HepG2 (cell line): ENCODE measurements at regions not wholly inside any gene's neighbourhood (a gene's known extent, or its start where the extent isn't known, plus 50 kb on each side); places are given as distances from the start of the nearest gene placed in this dataset.

ENCODE experiments used
- ATAC-seq: fragments of 200-7000 bp; cut with Tn5 transposase; 3 replicates; pipeline ENCODE4 v1.9.1; 2020; ENCODE audit warnings: mild to moderate bottlenecking, moderate library complexity
- BruUV-seq: library from RNA; stranded (reverse); fragments of 400-500 nt; replicated peaks from 2 replicates; lab custom pipeline; 2021; lab: Mats Ljungman, UMichigan
- CTCF ChIA-PET: fragments of 300-600 bp; formaldehyde crosslinking; extraction: SDS; loops from one replicate; lab custom pipeline; 2021; ENCODE audit warnings: low total read pairs, inconsistent platforms, low intra/inter-chr PET ratio; lab: Yijun Ruan, JAX
- POLR2A ChIA-PET: fragments of 350-600 bp; sonication (Branson Sonifier 250); formaldehyde crosslinking; loops from one replicate; lab custom pipeline; 2020; ENCODE audit warnings: antibody characterized with exemption, inconsistent platforms; lab: Yijun Ruan, JAX
- DNase-seq: peaks from one replicate; pipeline ENCODE4 v3.0.0-alpha.2; 2015; ENCODE audit warnings: low spot score
- FAIRE-seq: peaks from 3 replicates; lab custom pipeline; 2011; peaks lifted over from hg19 to GRCh38; lab: Jason Lieb, UNC
- H2AFZ ChIP-seq: one replicate; pipeline ENCODE4 v1.6.1; 2011; ENCODE audit warnings: low read length, inconsistent platforms
- H3K27ac ChIP-seq: fragments of 300-600 bp; 3 replicates; pipeline ENCODE4 v1.8.0; 2011; ENCODE audit warnings: mixed run types, mild to moderate bottlenecking, mixed read lengths, low read length, inconsistent platforms; ENCODE audit not compliant: insufficient read depth; ENCODE audit errors: extremely low read length
- H3K27me3 ChIP-seq, 2 experiments: fragments of 200-600 bp in 1 of 2; 2 replicates in 1 of 2; 3 replicates in 1 of 2; pipeline versions ENCODE4 v1.6.0 to v1.8.0; 2011; ENCODE audit warnings: low read length in 2 of 2, mild to moderate bottlenecking in 2 of 2, moderate library complexity in 2 of 2, inconsistent platforms in 1 of 2; ENCODE audit not compliant: insufficient read depth in 2 of 2, control insufficient read depth in 1 of 2
- H3K36me3 ChIP-seq, 2 experiments: fragments of 200-600 bp in 1 of 2; replicated peaks in 1 of 2; 2 replicates in 1 of 2; 3 replicates in 1 of 2; pipeline versions ENCODE4 v1.5.1 to v1.8.0; 2011; ENCODE audit warnings: low read length in 2 of 2, inconsistent platforms in 1 of 2; ENCODE audit not compliant: insufficient read depth in 2 of 2, control insufficient read depth in 1 of 2
- H3K4me1 ChIP-seq: 2 replicates; pipeline ENCODE4 v1.5.1; 2012; ENCODE audit warnings: low read length, inconsistent platforms; ENCODE audit not compliant: insufficient read depth
- H3K4me2 ChIP-seq: 2 replicates; pipeline ENCODE4 v1.6.0; 2011; ENCODE audit warnings: low read depth, low read length, inconsistent platforms
- H3K4me3 ChIP-seq, 3 experiments: fragments of 200-600 bp in 1 of 3; sonication (generic), shearing (Covaris generic) in 1 of 3; replicated peaks in 1 of 3; 2 replicates each; pipeline ENCODE4 v1.5.1; 2011 to 2016; ENCODE audit warnings: low read length in 3 of 3, inconsistent platforms in 2 of 3, low read depth in 2 of 3, mild to moderate bottlenecking in 2 of 3, control low read depth in 1 of 3, mixed read lengths in 1 of 3; ENCODE audit not compliant: insufficient read depth in 1 of 3
- H3K79me2 ChIP-seq: one replicate; pipeline ENCODE4 v1.6.1; 2011; ENCODE audit warnings: low read length, inconsistent platforms; ENCODE audit not compliant: insufficient read depth
- H3K9ac ChIP-seq: 2 replicates; pipeline ENCODE4 v1.6.0; 2011; ENCODE audit warnings: mild to moderate bottlenecking, low read depth, low read length, inconsistent platforms; ENCODE audit not compliant: insufficient read depth
- H3K9me3 ChIP-seq: 2 replicates; pipeline ENCODE4 v1.5.1; 2012; ENCODE audit warnings: mild to moderate bottlenecking, low read length
- H4K20me1 ChIP-seq: 2 replicates; pipeline ENCODE4 v1.6.0; 2011; ENCODE audit warnings: inconsistent platforms, mild to moderate bottlenecking, low read length, moderate library complexity; ENCODE audit not compliant: insufficient read depth
- ATF7 ChIP-seq, 2 experiments: fragments of 450-650 bp in 1 of 2; sonication (generic) in 1 of 2; formaldehyde crosslinking in 1 of 2; IDR thresholded peaks; 2 replicates each; pipeline versions ENCODE4 v1.4.0 to v1.6.1; 2016 to 2020; ENCODE audit warnings: antibody characterized with exemption in 1 of 2, mild to moderate bottlenecking in 1 of 2, missing genetic modification reagents in 1 of 2
- HCFC1 ChIP-seq: fragments of 150-350 bp; IDR thresholded peaks from 2 replicates; pipeline ENCODE4 v1.6.1; 2014; ENCODE audit warnings: low read depth, low read length
- HNRNPK ChIP-seq: fragments of 200-400 bp; formaldehyde crosslinking; IDR thresholded peaks from 2 replicates; pipeline ENCODE4 v1.6.1; 2018; ENCODE audit warnings: low read length, low read depth, moderate library complexity, mild to moderate bottlenecking; ENCODE audit not compliant: poor library complexity, severe bottlenecking
- MAFF ChIP-seq: IDR thresholded peaks from 2 replicates; pipeline ENCODE4 v1.6.1; 2011; ENCODE audit warnings: low read depth, low read length, improper control_type of control experiment
- MAFK ChIP-seq, 2 experiments: IDR thresholded peaks in 1 of 2; conservative IDR thresholded peaks in 1 of 2; 2 replicates each; pipeline ENCODE4 v1.6.1; 2011; ENCODE audit warnings: improper control_type of control experiment in 2 of 2, low read length in 2 of 2
- RBAK ChIP-seq: sonication (generic); formaldehyde crosslinking; IDR thresholded peaks from 2 replicates; pipeline ENCODE4 v1.5.1; 2020; ENCODE audit warnings: mild to moderate bottlenecking, missing genetic modification reagents
- SIN3B ChIP-seq: fragments of 150-350 bp; IDR thresholded peaks from 2 replicates; pipeline ENCODE4 v1.6.1; 2014; ENCODE audit warnings: low read length
- YEATS2 ChIP-seq: sonication (generic); formaldehyde crosslinking; IDR thresholded peaks from 2 replicates; pipeline ENCODE4 v1.4.0; 2020; ENCODE audit warnings: missing genetic modification reagents, borderline replicate concordance
- ZFP41 ChIP-seq: sonication (generic); formaldehyde crosslinking; IDR thresholded peaks from 2 replicates; pipeline ENCODE4 v1.4.0; 2020; ENCODE audit warnings: mild to moderate bottlenecking, missing genetic modification reagents, borderline replicate concordance
- ZNF776 ChIP-seq: sonication (generic); formaldehyde crosslinking; IDR thresholded peaks from 2 replicates; pipeline ENCODE4 v1.4.0; 2020; ENCODE audit warnings: mild to moderate bottlenecking, missing genetic modification reagents
- ZNF777 ChIP-seq: sonication (generic); formaldehyde crosslinking; IDR thresholded peaks from 2 replicates; pipeline ENCODE4 v1.4.0; 2020; ENCODE audit warnings: missing genetic modification reagents
- WGBS: methylation state at CpG from one replicate; pipeline ENCODE4 v1.1.6; 2017; ENCODE audit warnings: low lambda C conversion rate; 5-methylcytosine and 5-hydroxymethylcytosine counted together
- in situ Hi-C: cut with HindIII; loops from 2 replicates; pipeline ENCODE4 v1.10.0; 2017; ENCODE audit warnings: low pct_unique_long_range_greater_than_20kb; ENCODE audit not compliant: extremely low pct_ligation_motif_present
- intact Hi-C: fragments of 100-400 bp; cut with micrococcal nuclease; formaldehyde crosslinking; loops from one replicate; pipeline ENCODE4 v1.10.0; 2022; ENCODE audit not compliant: unreplicated experiment
- TF ChIP-seq, protein P1 (sequence below): sonication (generic); formaldehyde crosslinking; IDR thresholded peaks from 2 replicates; pipeline ENCODE4 v1.4.0; 2020; ENCODE audit warnings: low read depth, missing genetic modification reagents
- TF ChIP-seq, protein P2 (sequence below): sonication (generic); formaldehyde crosslinking; IDR thresholded peaks from 2 replicates; pipeline ENCODE4 v1.4.0; 2020; ENCODE audit warnings: mild to moderate bottlenecking, missing genetic modification reagents
- TF ChIP-seq, protein P3 (sequence below): sonication (generic); formaldehyde crosslinking; IDR thresholded peaks from 2 replicates; pipeline ENCODE4 v1.8.0; 2022; ENCODE audit warnings: low read depth, missing genetic modification reagents

DNA sequence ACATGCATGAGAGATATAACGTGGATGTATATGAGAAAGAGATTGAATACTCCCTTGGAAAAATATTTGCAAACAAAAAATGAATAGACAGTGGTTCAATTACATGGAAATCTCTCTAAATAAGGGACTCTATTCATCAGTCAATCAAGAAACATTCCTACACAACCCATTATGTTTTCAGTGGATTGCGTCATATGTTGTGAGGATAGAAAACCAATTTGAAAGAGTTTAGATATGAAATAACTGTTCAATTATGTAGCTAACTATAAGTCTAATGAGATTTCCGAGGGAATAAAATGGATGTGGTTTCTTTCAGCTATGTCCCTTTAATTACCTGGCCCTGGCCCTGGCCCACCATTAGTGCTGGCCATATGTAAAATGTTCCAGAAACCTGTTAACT lies 86.7 kb upstream of the TMCO5A start (continued):
- peak; percentile 62 for TF ChIP-seq ATF7 (IDR thresholded peaks at IDR 0.05)
- TF ChIP-seq ATF7 (CRISPR knock-in tag; IDR thresholded peaks at IDR 0.05) = no peak
- TF ChIP-seq YEATS2 (CRISPR knock-in tag) = no peak
- TF ChIP-seq, protein P1, sequence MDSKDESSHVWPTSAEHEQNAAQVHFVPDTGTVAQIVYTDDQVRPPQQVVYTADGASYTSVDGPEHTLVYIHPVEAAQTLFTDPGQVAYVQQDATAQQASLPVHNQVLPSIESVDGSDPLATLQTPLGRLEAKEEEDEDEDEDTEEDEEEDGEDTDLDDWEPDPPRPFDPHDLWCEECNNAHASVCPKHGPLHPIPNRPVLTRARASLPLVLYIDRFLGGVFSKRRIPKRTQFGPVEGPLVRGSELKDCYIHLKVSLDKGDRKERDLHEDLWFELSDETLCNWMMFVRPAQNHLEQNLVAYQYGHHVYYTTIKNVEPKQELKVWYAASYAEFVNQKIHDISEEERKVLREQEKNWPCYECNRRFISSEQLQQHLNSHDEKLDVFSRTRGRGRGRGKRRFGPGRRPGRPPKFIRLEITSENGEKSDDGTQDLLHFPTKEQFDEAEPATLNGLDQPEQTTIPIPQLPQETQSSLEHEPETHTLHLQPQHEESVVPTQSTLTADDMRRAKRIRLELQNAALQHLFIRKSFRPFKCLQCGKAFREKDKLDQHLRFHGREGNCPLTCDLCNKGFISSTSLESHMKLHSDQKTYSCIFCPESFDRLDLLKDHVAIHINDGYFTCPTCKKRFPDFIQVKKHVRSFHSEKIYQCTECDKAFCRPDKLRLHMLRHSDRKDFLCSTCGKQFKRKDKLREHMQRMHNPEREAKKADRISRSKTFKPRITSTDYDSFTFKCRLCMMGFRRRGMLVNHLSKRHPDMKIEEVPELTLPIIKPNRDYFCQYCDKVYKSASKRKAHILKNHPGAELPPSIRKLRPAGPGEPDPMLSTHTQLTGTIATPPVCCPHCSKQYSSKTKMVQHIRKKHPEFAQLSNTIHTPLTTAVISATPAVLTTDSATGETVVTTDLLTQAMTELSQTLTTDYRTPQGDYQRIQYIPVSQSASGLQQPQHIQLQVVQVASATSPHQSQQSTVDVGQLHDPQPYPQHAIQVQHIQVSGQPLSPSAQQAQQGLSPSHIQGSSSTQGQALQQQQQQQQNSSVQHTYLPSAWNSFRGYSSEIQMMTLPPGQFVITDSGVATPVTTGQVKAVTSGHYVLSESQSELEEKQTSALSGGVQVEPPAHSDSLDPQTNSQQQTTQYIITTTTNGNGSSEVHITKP (CRISPR knock-in tag) = no peak
- no peak for TF ChIP-seq ZNF776
- no peak for TF ChIP-seq HNRNPK

DNA sequence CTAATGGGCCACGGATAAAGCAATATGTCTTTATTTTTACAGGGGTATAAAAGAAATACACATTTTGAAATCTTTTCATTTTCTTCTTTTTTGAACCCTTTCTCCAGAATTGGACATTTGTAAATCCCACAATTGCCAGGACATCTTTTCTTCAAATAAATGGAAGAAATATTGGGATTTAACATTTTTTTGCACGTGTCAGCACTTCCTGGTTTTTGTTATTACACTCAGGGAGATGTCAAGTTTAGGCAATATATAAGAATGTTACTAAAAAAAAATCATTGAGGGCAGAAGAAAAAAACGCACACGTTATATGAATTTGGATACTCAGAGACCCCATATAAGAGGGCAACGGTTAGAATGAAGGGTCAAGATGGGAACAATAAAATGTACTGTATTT lies 78.3 kb upstream of the TMCO5A start:
- CTCF ChIA-PET = no interaction called here
- Histone ChIP-seq H4K20me1 (no peaks in the 10 kb centered on the region), H3K4me2 (no peak overlapping the region), H3K9me3 (no peaks in the 10 kb centered on the region), H3K4me3 (no peak overlapping the region), H3K9ac (no peak overlapping the region), H3K27me3 (no peaks in the 10 kb centered on the region), H3K27ac (no peak overlapping the region), H3K79me2 (no peaks in the 10 kb centered on the region), H2AFZ (no peak overlapping the region), H3K4me1 (no peaks in the 10 kb centered on the region), H3K36me3 (no peaks in the 10 kb centered on the region)
- BruUV-seq = no TSS peak
- POLR2A ChIA-PET = no interaction called here
- TF ChIP-seq RBAK (CRISPR knock-in tag) (no peak), MAFF (peak; percentile 88), MAFK (conservative IDR thresholded peaks at IDR 0.05 in 1 of 2, IDR thresholded peaks at IDR 0.05 in 1 of 2; ENCODE audit: low read length in 2 of 2) (peak; percentile 87 to 95), SIN3B (no peak), ZNF777 (CRISPR knock-in tag) (no peak), ZFP41 (CRISPR knock-in tag) (no peak), HCFC1 (no peak)
- TF ChIP-seq, protein P2, sequence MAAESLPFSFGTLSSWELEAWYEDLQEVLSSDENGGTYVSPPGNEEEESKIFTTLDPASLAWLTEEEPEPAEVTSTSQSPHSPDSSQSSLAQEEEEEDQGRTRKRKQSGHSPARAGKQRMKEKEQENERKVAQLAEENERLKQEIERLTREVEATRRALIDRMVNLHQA (CRISPR knock-in tag) = no peak
- TF ChIP-seq, protein P3, sequence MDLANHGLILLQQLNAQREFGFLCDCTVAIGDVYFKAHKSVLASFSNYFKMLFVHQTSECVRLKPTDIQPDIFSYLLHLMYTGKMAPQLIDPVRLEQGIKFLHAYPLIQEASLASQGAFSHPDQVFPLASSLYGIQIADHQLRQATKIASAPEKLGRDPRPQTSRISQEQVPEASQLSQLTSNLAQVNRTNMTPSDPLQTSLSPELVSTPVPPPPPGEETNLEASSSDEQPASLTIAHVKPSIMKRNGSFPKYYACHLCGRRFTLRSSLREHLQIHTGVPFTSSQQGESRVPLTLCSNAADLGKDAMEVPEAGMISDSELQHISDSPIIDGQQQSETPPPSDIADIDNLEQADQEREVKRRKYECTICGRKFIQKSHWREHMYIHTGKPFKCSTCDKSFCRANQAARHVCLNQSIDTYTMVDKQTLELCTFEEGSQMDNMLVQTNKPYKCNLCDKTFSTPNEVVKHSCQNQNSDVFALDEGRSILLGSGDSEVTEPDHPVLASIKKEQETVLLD (CRISPR knock-in tag) = no peak
- DNase-seq = no peak
- 2% methylated on average over 5 of the region's 5 CpGs for WGBS
- intact Hi-C loops = no loop called here
- FAIRE-seq = no peak
- in situ Hi-C loops = loop anchor here (25.0 kb wide), 1 partner anchor 619 kb away; no protein-coding TSS in a partner anchor
- no peak for ATAC-seq
